ENCODE measurements at regions not wholly inside any gene's neighbourhood (a gene's known extent, or its start where the extent isn't known, plus 50 kb on each side); places are given as distances from the start of the nearest gene placed in this dataset.

- Mint-ChIP-seq H3K9me3 (ENCODE audit: unreplicated experiment) (no peaks in the 10 kb centered on the region), H3K4me3 (ENCODE audit: unreplicated experiment) (no peak overlapping the region), H3K36me3 (ENCODE audit: insufficient read depth, unreplicated experiment) (no peaks in the 10 kb centered on the region), H3K27me3 (ENCODE audit: insufficient read depth, unreplicated experiment) (peaks cover 2% of the 10 kb centered on the region), H3K4me1 (ENCODE audit: low read depth, unreplicated experiment) (peaks cover 7% of the 10 kb centered on the region), H3K27ac (ENCODE audit: unreplicated experiment) (no peak overlapping the region)
- CTCF ChIA-PET = no interaction called here
- Histone ChIP-seq H3K9me3 (no peaks in the 10 kb centered on the region), H3K4me3 (ENCODE audit: low read depth, low read length) (no peak overlapping the region), H3K4me1 (no peaks in the 10 kb centered on the region), H3K36me3 (ENCODE audit: control insufficient read depth, insufficient read depth, low read length) (no peaks in the 10 kb centered on the region), H3K27me3 (replicated peaks; ENCODE audit: control insufficient read depth, insufficient read depth, low read length) (no peaks in the 10 kb centered on the region)
- POLR2A ChIA-PET = no interaction called here
- DNase-seq = no peak
- intact Hi-C loops (cut with micrococcal nuclease; ENCODE audit: unreplicated experiment) = no loop called here
- TF ChIP-seq, protein P1, sequence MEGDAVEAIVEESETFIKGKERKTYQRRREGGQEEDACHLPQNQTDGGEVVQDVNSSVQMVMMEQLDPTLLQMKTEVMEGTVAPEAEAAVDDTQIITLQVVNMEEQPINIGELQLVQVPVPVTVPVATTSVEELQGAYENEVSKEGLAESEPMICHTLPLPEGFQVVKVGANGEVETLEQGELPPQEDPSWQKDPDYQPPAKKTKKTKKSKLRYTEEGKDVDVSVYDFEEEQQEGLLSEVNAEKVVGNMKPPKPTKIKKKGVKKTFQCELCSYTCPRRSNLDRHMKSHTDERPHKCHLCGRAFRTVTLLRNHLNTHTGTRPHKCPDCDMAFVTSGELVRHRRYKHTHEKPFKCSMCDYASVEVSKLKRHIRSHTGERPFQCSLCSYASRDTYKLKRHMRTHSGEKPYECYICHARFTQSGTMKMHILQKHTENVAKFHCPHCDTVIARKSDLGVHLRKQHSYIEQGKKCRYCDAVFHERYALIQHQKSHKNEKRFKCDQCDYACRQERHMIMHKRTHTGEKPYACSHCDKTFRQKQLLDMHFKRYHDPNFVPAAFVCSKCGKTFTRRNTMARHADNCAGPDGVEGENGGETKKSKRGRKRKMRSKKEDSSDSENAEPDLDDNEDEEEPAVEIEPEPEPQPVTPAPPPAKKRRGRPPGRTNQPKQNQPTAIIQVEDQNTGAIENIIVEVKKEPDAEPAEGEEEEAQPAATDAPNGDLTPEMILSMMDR (IDR thresholded peaks at IDR 0.05; ENCODE audit: insufficient read depth in 1 of 2, low read depth in 1 of 2, low read length in 1 of 2, severe bottlenecking in 1 of 2, unreplicated experiment in 1 of 2) = no peak
- BruUV-seq (replicated peaks) = no TSS peak
These were observed 126.0 kb upstream of the UBE2E2 start for GRCh38 chr3:23077126-23077525.

- ChIA-PET POLR2A (no interaction called here), CTCF (no interaction called here)
- H3K36me3 Mint-ChIP-seq (ENCODE audit: insufficient read depth, unreplicated experiment) = no peaks in the 10 kb centered on the region
- no peak overlapping the region for H3K4me3 Mint-ChIP-seq (ENCODE audit: unreplicated experiment)
- no peak for DNase-seq
- Histone ChIP-seq H3K9me3 (no peaks in the 10 kb centered on the region), H3K27me3 (replicated peaks; ENCODE audit: control insufficient read depth, insufficient read depth, low read length) (no peaks in the 10 kb centered on the region), H3K4me3 (ENCODE audit: low read depth, low read length) (no peak overlapping the region), H3K36me3 (ENCODE audit: control insufficient read depth, insufficient read depth, low read length) (no peaks in the 10 kb centered on the region), H3K4me1 (no peaks in the 10 kb centered on the region)
- H3K27me3 Mint-ChIP-seq (ENCODE audit: insufficient read depth, unreplicated experiment) = peaks cover 2% of the 10 kb centered on the region
- intact Hi-C loops (cut with micrococcal nuclease; ENCODE audit: unreplicated experiment) = no loop called here
- no peak overlapping the region for H3K27ac Mint-ChIP-seq (ENCODE audit: unreplicated experiment)
- no TSS peak for BruUV-seq (replicated peaks)
- H3K4me1 Mint-ChIP-seq (ENCODE audit: low read depth, unreplicated experiment) = peaks cover 7% of the 10 kb centered on the region
- no peaks in the 10 kb centered on the region for H3K9me3 Mint-ChIP-seq (ENCODE audit: unreplicated experiment)
- TF ChIP-seq, protein P1 (IDR thresholded peaks at IDR 0.05; ENCODE audit: insufficient read depth in 1 of 2, low read depth in 1 of 2, low read length in 1 of 2, severe bottlenecking in 1 of 2, unreplicated experiment in 1 of 2) = no peak
These were observed 124.4 kb upstream of the UBE2E2 start for GRCh38 chr3:23078735-23079134.

GRCh38 chr3:23079976-23080375 lies 123.2 kb upstream of the UBE2E2 start:
- peak overlapping the region; percentile 21; the same call in 1 of the 2 replicates for H3K4me3 ChIP-seq (ENCODE audit: low read depth, low read length)
- DNase-seq = peak in 1 of 2 experiments; percentile 15
- H3K27me3 ChIP-seq (replicated peaks; ENCODE audit: control insufficient read depth, insufficient read depth, low read length) = no peaks in the 10 kb centered on the region
- Mint-ChIP-seq H3K4me1 (ENCODE audit: low read depth, unreplicated experiment) (peaks cover 7% of the 10 kb centered on the region), H3K27me3 (ENCODE audit: insufficient read depth, unreplicated experiment) (peaks cover 2% of the 10 kb centered on the region), H3K27ac (ENCODE audit: unreplicated experiment) (no peak overlapping the region), H3K4me3 (ENCODE audit: unreplicated experiment) (peak overlapping the region; percentile 22), H3K36me3 (ENCODE audit: insufficient read depth, unreplicated experiment) (no peaks in the 10 kb centered on the region), H3K9me3 (ENCODE audit: unreplicated experiment) (no peaks in the 10 kb centered on the region)
- ChIA-PET CTCF (no interaction called here), POLR2A (no interaction called here)
- H3K9me3 ChIP-seq = no peaks in the 10 kb centered on the region
- no peaks in the 10 kb centered on the region for H3K4me1 ChIP-seq
- intact Hi-C loops (cut with micrococcal nuclease; ENCODE audit: unreplicated experiment) = no loop called here
- TF ChIP-seq, protein P1 (IDR thresholded peaks at IDR 0.05; ENCODE audit: insufficient read depth in 1 of 2, low read depth in 1 of 2, low read length in 1 of 2, severe bottlenecking in 1 of 2, unreplicated experiment in 1 of 2) = no peak
- H3K36me3 ChIP-seq (ENCODE audit: control insufficient read depth, insufficient read depth, low read length) = no peaks in the 10 kb centered on the region
- no TSS peak for BruUV-seq (replicated peaks)

Measured in Caco-2 (cell line).